Endothelial cell of umbilical vein (primary cell): ENCODE measurements at regions not wholly inside any gene's neighbourhood (a gene's known extent, or its start where the extent isn't known, plus 50 kb on each side); places are given as distances from the start of the nearest gene placed in this dataset.

ENCODE experiments used
- BruUV-seq: library from RNA; stranded (reverse); fragments of 400-500 nt; replicated peaks from 2 replicates; lab custom pipeline; 2021; lab: Mats Ljungman, UMichigan
- CTCF ChIA-PET: fragments of 300-600, 350-600 bp; sonication (Branson Sonifier 250); formaldehyde crosslinking; loops from one replicate; lab custom pipeline; 2021; ENCODE audit warnings: antibody characterized with exemption, inconsistent platforms; lab: Charles Lee
- POLR2A ChIA-PET: fragments of 300-600, 350-600 bp; sonication (Branson Sonifier 250); formaldehyde crosslinking; loops from one replicate; lab custom pipeline; 2021; ENCODE audit warnings: antibody characterized with exemption, inconsistent platforms; lab: Charles Lee
- DNase-seq: peaks from one replicate; pipeline ENCODE4 v3.0.0-alpha.2; 2011; ENCODE audit warnings: low read depth, low spot score
- FAIRE-seq: peaks from 2 replicates; lab custom pipeline; 2011; peaks lifted over from hg19 to GRCh38; lab: Jason Lieb, UNC
- H2AFZ ChIP-seq: 2 replicates; pipeline ENCODE4 v1.6.0; 2012; ENCODE audit warnings: low read depth, low read length, control low read depth, inconsistent platforms
- H3K27ac ChIP-seq: 2 replicates; pipeline ENCODE4 v1.5.1; 2011; ENCODE audit warnings: low read depth, mild to moderate bottlenecking, control low read depth, low read length, moderate library complexity; ENCODE audit not compliant: insufficient read depth
- H3K27me3 ChIP-seq, 2 experiments: 2 replicates each; pipeline versions ENCODE4 v1.6.0 to v1.6.1; 2011; ENCODE audit warnings: low read length in 2 of 2, mixed read lengths in 1 of 2; ENCODE audit not compliant: control insufficient read depth in 2 of 2, insufficient read depth in 2 of 2
- H3K36me3 ChIP-seq, 2 experiments: 2 replicates in 1 of 2; 3 replicates in 1 of 2; pipeline ENCODE4 v1.5.1; 2011; ENCODE audit warnings: low read length in 2 of 2, mild to moderate bottlenecking in 1 of 2, moderate library complexity in 1 of 2; ENCODE audit not compliant: control insufficient read depth in 2 of 2, insufficient read depth in 2 of 2; ENCODE audit errors: extremely low read depth in 1 of 2
- H3K4me1 ChIP-seq: 3 replicates; pipeline ENCODE4 v1.5.1; 2011; ENCODE audit warnings: mild to moderate bottlenecking, low read length; ENCODE audit not compliant: control insufficient read depth, insufficient read depth; ENCODE audit errors: extremely low read depth
- H3K4me2 ChIP-seq: 2 replicates; pipeline ENCODE4 v1.6.1; 2011; ENCODE audit warnings: low read length, control low read depth, mixed read lengths; ENCODE audit not compliant: insufficient read depth
- H3K4me3 ChIP-seq, 3 experiments: fragments of 200-600 bp in 1 of 3; sonication (generic), shearing (Covaris generic) in 1 of 3; replicated peaks in 1 of 3; 2 replicates each; pipeline ENCODE4 v1.5.1; 2011 to 2016; ENCODE audit warnings: control low read depth in 3 of 3, low read length in 3 of 3, mild to moderate bottlenecking in 2 of 3, inconsistent platforms in 1 of 3, low read depth in 1 of 3, moderate library complexity in 1 of 3; ENCODE audit not compliant: insufficient read depth in 1 of 3
- H3K79me2 ChIP-seq: 2 replicates; pipeline ENCODE4 v1.6.0; 2012; ENCODE audit warnings: low read length, inconsistent platforms; ENCODE audit not compliant: control insufficient read depth, insufficient read depth
- H3K9ac ChIP-seq: replicated peaks from 2 replicates; pipeline ENCODE3; 2011; ENCODE audit warnings: low read length, control low read depth; ENCODE audit not compliant: insufficient read depth; ENCODE audit errors: extremely low read depth
- H3K9me1 ChIP-seq: replicated peaks from 3 replicates; pipeline ENCODE4 v1.6.0; 2011; ENCODE audit warnings: mild to moderate bottlenecking, low read length; ENCODE audit not compliant: control insufficient read depth, insufficient read depth; ENCODE audit errors: extremely low read depth
- H3K9me3 ChIP-seq: replicated peaks from 2 replicates; pipeline ENCODE4 v1.5.1; 2012; ENCODE audit warnings: low read length, inconsistent platforms; ENCODE audit not compliant: control insufficient read depth, insufficient read depth
- H4K20me1 ChIP-seq: replicated peaks from 2 replicates; pipeline ENCODE3; 2011; ENCODE audit warnings: mild to moderate bottlenecking, low read length; ENCODE audit not compliant: control insufficient read depth, insufficient read depth; ENCODE audit errors: extremely low read depth
- EZH2 ChIP-seq: IDR thresholded peaks from 2 replicates; pipeline ENCODE4 v1.6.1; 2012; ENCODE audit warnings: borderline replicate concordance, low read depth, mild to moderate bottlenecking, moderate library complexity, low read length, inconsistent platforms; ENCODE audit not compliant: severe bottlenecking
- FOS ChIP-seq: IDR thresholded peaks from 2 replicates; pipeline ENCODE4 v1.6.1; 2011; ENCODE audit warnings: mild to moderate bottlenecking, low read length, moderate library complexity, borderline replicate concordance; ENCODE audit not compliant: insufficient read depth
- GATA2 ChIP-seq: IDR thresholded peaks from 2 replicates; pipeline ENCODE4 v1.7.0; 2011; ENCODE audit warnings: low read depth, mild to moderate bottlenecking, moderate library complexity, mixed read lengths, low read length; ENCODE audit not compliant: insufficient read length, insufficient read depth
- JUN ChIP-seq: IDR thresholded peaks from 2 replicates; pipeline ENCODE4 v1.6.1; 2011; ENCODE audit warnings: borderline replicate concordance, low read depth; ENCODE audit not compliant: insufficient read length, insufficient read depth
- MAX ChIP-seq: IDR thresholded peaks from 2 replicates; pipeline ENCODE4 v1.6.1; 2011; ENCODE audit not compliant: insufficient read depth, insufficient read length
- MYC ChIP-seq: IDR thresholded peaks from one replicate; pipeline ENCODE4 v1.6.1; 2011; ENCODE audit warnings: mild to moderate bottlenecking, low read depth, low read length
- POLR2A ChIP-seq: IDR thresholded peaks from 2 replicates; pipeline ENCODE4 v1.6.1; 2012; ENCODE audit warnings: low read depth, mild to moderate bottlenecking, control low read depth, low read length
- POLR2AphosphoS5 ChIP-seq: IDR thresholded peaks from 2 replicates; pipeline ENCODE4 v1.6.1; 2012; ENCODE audit warnings: low read depth, mild to moderate bottlenecking, control low read depth, low read length, moderate library complexity; ENCODE audit not compliant: insufficient read depth
- dilution Hi-C: fragments of 300-500 bp; cut with MboI; formaldehyde crosslinking; loops from one replicate; pipeline ENCODE4 v1.15.0; 2019; ENCODE audit warnings: low sequenced_read_pairs; ENCODE audit not compliant: extremely low pct_ligation_motif_present
- intact Hi-C: fragments of 100-400 bp; cut with micrococcal nuclease; formaldehyde crosslinking; loops from one replicate; pipeline ENCODE4 v1.10.0; 2022
- TF ChIP-seq, protein P1 (sequence below), 2 donors: IDR thresholded peaks; 1 replicate in 1 of 2; 2 replicates in 1 of 2; pipeline ENCODE4 v1.5.1; 2011; ENCODE audit warnings: low read length in 2 of 2, mild to moderate bottlenecking in 2 of 2, moderate library complexity in 2 of 2, control low read depth in 1 of 2, inconsistent platforms in 1 of 2, low read depth in 1 of 2; ENCODE audit not compliant: insufficient read depth in 1 of 2; ENCODE audit errors: extremely low read depth in 1 of 2

DNA sequence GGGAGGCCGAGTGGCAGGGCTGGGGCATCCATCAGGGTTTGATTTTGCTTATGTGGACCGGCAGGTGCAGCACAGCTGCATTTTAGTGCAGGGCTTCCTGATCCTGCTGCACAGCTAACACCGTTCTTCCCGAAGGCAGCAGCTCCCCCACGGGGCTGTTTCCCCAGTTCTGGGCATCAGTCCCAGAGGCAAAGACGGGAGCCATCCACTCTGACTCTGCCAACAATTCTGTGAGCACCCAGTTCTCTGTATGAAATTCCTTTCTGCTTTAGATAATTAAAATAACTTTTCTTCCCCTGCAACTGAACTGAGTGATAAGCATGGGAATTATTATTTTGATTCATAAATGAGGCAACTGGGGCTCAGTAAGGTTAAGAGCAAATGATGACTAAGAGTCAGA lies 262.9 kb upstream of the ATP10A start:
- dilution Hi-C loops (no loop called here), intact Hi-C loops (no loop called here)
- BruUV-seq: no TSS peak
- no peaks in the 10 kb centered on the region for H4K20me1 ChIP-seq
- no peaks in the 10 kb centered on the region for H3K9me1 ChIP-seq
- DNase-seq (no peak), FAIRE-seq (no peak)
- H3K27me3 ChIP-seq: no peaks in the 10 kb centered on the region
- H3K27ac ChIP-seq: no peak overlapping the region
- H3K36me3 ChIP-seq: no peaks in the 10 kb centered on the region
- no peaks in the 10 kb centered on the region for H3K4me1 ChIP-seq
- ChIA-PET CTCF (no interaction called here), POLR2A (no interaction called here)
- no peak overlapping the region for H3K9ac ChIP-seq
- no peak overlapping the region for H3K4me3 ChIP-seq
- no peaks in the 10 kb centered on the region for H3K9me3 ChIP-seq
- no peaks in the 10 kb centered on the region for H3K79me2 ChIP-seq
- no peak overlapping the region for H2AFZ ChIP-seq
- TF ChIP-seq FOS: no peak
- no peak for TF ChIP-seq MYC
- no peak for TF ChIP-seq MAX
- no peak for TF ChIP-seq EZH2
- no peak for TF ChIP-seq POLR2AphosphoS5
- TF ChIP-seq GATA2: no peak
- TF ChIP-seq, protein P1, sequence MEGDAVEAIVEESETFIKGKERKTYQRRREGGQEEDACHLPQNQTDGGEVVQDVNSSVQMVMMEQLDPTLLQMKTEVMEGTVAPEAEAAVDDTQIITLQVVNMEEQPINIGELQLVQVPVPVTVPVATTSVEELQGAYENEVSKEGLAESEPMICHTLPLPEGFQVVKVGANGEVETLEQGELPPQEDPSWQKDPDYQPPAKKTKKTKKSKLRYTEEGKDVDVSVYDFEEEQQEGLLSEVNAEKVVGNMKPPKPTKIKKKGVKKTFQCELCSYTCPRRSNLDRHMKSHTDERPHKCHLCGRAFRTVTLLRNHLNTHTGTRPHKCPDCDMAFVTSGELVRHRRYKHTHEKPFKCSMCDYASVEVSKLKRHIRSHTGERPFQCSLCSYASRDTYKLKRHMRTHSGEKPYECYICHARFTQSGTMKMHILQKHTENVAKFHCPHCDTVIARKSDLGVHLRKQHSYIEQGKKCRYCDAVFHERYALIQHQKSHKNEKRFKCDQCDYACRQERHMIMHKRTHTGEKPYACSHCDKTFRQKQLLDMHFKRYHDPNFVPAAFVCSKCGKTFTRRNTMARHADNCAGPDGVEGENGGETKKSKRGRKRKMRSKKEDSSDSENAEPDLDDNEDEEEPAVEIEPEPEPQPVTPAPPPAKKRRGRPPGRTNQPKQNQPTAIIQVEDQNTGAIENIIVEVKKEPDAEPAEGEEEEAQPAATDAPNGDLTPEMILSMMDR (IDR thresholded peaks at IDR 0.05; ENCODE audit: extremely low read depth in 1 of 2, insufficient read depth in 1 of 2, low read depth in 1 of 2, low read length in 2 of 2): no peak
- no peak for TF ChIP-seq JUN
- no peak for TF ChIP-seq POLR2A
- H3K4me2 ChIP-seq: no peak overlapping the region
